ENCODE measurements at regions not wholly inside any gene's neighbourhood (a gene's known extent, or its start where the extent isn't known, plus 50 kb on each side); places are given as distances from the start of the nearest gene placed in this dataset.

- Histone ChIP-seq H3K9ac (ENCODE audit: insufficient read depth in 1 of 2, low read depth in 2 of 2, low read length in 2 of 2) (no peak overlapping the region), H3K27ac (ENCODE audit: extremely low read depth, low read depth, low read length) (no peak overlapping the region), H2AFZ (ENCODE audit: low read depth, low read length) (no peak overlapping the region), H3K4me1 (replicated peaks in 1 of 2; ENCODE audit: control insufficient read depth in 2 of 2, insufficient read depth in 2 of 2, low read length in 2 of 2) (no peaks in the 10 kb centered on the region), H3K9me3 (replicated peaks; ENCODE audit: control insufficient read depth, insufficient read depth, low read depth, low read length) (no peaks in the 10 kb centered on the region), H3K4me2 (ENCODE audit: insufficient read depth, low read length) (no peak overlapping the region), H3K4me3 (no peak overlapping the region), H3K27me3 (ENCODE audit: control insufficient read depth in 2 of 2, insufficient read depth in 2 of 2, low read length in 2 of 2) (no peaks in the 10 kb centered on the region), H4K20me1 (replicated peaks; ENCODE audit: control insufficient read depth, insufficient read depth, low read length) (no peaks in the 10 kb centered on the region), H3K9me1 (ENCODE audit: control insufficient read depth, insufficient read depth, low read length) (no peaks in the 10 kb centered on the region), H3K79me2 (ENCODE audit: control insufficient read depth, insufficient read depth, low read length) (no peaks in the 10 kb centered on the region), H3K36me3 (ENCODE audit: control insufficient read depth, insufficient read depth, low read length) (no peaks in the 10 kb centered on the region)
- CTCF ChIA-PET (ENCODE audit: low intra/inter-chr PET ratio) = no interaction called here
- DNase-seq (ENCODE audit: extremely low read depth in 1 of 4, low spot score in 3 of 4) = no peak
- no peak for TF ChIP-seq ZNF561 (CRISPR knock-in tag; conservative IDR thresholded peaks at IDR 0.05)
- 0% methylated on average over 5 of the region's 5 CpGs for WGBS (ENCODE audit: insufficient coverage, low coverage, missing lambda C conversion rate)
- no peak for FAIRE-seq
- intact Hi-C loops (cut with micrococcal nuclease) (no loop called here), in situ Hi-C loops (cut with MboI) (no loop called here)
- no peak for ATAC-seq
- BruUV-seq (replicated peaks) = no TSS peak
- POLR2A ChIA-PET = no interaction called here
Measured at GRCh38 chr3:3701949-3702348, 97.3 kb upstream of the LRRN1 start.

DNA sequence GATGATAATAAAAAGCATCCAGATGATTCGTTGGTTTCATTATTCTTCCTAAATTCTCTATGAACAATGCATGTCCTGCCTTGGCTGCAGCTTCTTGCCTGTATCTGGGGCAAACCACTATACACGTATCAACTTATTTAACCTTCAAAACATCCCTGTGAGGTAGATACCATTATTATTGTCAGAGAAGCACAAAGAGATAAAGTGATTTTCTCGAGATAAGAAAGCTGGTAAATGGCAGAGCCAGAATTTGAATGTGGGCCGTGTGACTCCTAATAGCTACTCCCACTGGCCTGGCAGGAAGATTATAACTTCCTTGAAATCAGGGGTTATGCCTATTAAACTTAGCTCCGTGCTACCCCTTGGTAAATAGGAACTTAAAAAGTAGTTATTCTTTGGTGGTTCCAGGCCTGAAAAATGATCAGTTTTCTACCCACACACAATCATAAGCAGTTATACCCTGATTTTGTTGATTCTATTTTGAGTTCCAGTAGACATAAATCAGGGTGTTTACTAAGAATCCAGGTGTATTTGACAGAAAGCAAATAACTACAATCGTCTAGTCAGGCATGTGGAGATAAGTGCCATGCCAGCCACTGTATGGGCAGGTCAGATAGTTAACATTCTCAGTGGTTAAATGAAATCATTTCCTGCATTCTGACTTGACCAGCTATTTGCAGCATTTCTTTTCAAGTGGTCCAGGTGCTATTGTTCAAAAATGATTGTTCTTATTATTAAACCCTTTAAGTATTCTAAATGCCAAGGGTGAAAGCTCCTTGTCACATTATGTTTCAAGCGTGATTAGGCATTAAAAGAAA lies 99.2 kb upstream of the LRRN1 start:
- no peak for ATAC-seq
- no peaks in the 10 kb centered on the region for H3K27me3 ChIP-seq (ENCODE audit: control insufficient read depth in 2 of 2, insufficient read depth in 2 of 2, low read length in 2 of 2)
- H2AFZ ChIP-seq (ENCODE audit: low read depth, low read length) = no peak overlapping the region
- H3K79me2 ChIP-seq (ENCODE audit: control insufficient read depth, insufficient read depth, low read length) = no peaks in the 10 kb centered on the region
- no peak overlapping the region for H3K4me2 ChIP-seq (ENCODE audit: insufficient read depth, low read length)
- FAIRE-seq = no peak
- no peak for TF ChIP-seq BRCA1 (IDR thresholded peaks at IDR 0.05)
- TF ChIP-seq BRCA1 (CRISPR knock-in tag; IDR thresholded peaks at IDR 0.05) = no peak
- TF ChIP-seq ZMIZ1 (IDR thresholded peaks at IDR 0.05; ENCODE audit: low read depth in 2 of 2, low read length in 2 of 2) = no peak
- intact Hi-C loops (cut with micrococcal nuclease) = no loop called here
- H3K4me1 ChIP-seq (replicated peaks in 1 of 2; ENCODE audit: control insufficient read depth in 2 of 2, insufficient read depth in 2 of 2, low read length in 2 of 2) = no peaks in the 10 kb centered on the region
- H3K36me3 ChIP-seq (ENCODE audit: control insufficient read depth, insufficient read depth, low read length) = no peaks in the 10 kb centered on the region
- no peaks in the 10 kb centered on the region for H4K20me1 ChIP-seq (replicated peaks; ENCODE audit: control insufficient read depth, insufficient read depth, low read length)
- H3K9ac ChIP-seq (ENCODE audit: insufficient read depth in 1 of 2, low read depth in 2 of 2, low read length in 2 of 2) = no peak overlapping the region
- CTCF ChIA-PET (ENCODE audit: low intra/inter-chr PET ratio) = no interaction called here
- no peak for DNase-seq (ENCODE audit: extremely low read depth in 1 of 4, low spot score in 3 of 4)
- in situ Hi-C loops (cut with MboI) = no loop called here
- H3K27ac ChIP-seq (ENCODE audit: extremely low read depth, low read depth, low read length) = no peak overlapping the region
- H3K9me3 ChIP-seq (replicated peaks; ENCODE audit: control insufficient read depth, insufficient read depth, low read depth, low read length) = no peaks in the 10 kb centered on the region
- H3K9me1 ChIP-seq (ENCODE audit: control insufficient read depth, insufficient read depth, low read length) = no peaks in the 10 kb centered on the region
- 0% methylated on average over 7 of the region's 7 CpGs for WGBS (ENCODE audit: insufficient coverage, low coverage, missing lambda C conversion rate)
- POLR2A ChIA-PET = no interaction called here
- BruUV-seq (replicated peaks) = no TSS peak
- H3K4me3 ChIP-seq = no peak overlapping the region

Measured in K562 (cell line).